GM21723 (cell line): ENCODE measurements at regions not wholly inside any gene's neighbourhood (a gene's known extent, or its start where the extent isn't known, plus 50 kb on each side); places are given as distances from the start of the nearest gene placed in this dataset.

ENCODE experiments used
- ATAC-seq: cut with Tn5 transposase; IDR thresholded peaks from one replicate; pipeline ENCODE4 v1.9.1; 2021; ENCODE audit warnings: mild to moderate bottlenecking, moderate library complexity; ENCODE audit not compliant: unreplicated experiment

DNA sequence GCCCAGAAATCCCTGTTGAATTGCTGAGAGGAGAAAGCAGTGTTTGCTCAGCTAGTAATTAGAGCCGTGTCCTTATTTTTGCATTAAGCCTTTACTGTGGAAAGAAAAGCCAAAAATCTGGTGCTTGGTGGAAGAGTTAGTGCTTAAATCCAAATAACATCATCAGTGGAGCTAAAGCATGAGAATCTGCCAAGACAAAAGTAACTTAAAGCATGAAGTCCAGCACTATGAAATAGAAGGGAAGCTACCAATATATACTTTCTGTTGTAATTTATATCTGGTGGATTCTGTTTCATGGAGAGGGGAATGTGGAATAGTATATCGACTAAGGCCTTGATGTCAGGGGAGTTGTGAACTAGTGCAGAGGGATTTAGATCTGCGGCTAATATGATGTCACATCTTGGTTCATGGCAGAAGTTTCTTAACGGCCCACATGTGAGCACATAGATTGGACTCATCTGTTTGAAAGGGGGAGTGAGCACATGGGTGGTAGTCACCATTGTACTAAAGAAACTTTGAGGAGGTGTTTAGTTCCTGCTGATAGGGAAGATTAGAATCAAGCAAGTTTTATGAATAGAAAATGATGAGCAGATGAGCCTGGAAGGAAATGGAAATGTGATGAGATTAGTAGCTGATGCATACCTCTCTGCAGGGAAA lies 224.4 kb upstream of the MTNR1B start:
- no peak for ATAC-seq

DNA sequence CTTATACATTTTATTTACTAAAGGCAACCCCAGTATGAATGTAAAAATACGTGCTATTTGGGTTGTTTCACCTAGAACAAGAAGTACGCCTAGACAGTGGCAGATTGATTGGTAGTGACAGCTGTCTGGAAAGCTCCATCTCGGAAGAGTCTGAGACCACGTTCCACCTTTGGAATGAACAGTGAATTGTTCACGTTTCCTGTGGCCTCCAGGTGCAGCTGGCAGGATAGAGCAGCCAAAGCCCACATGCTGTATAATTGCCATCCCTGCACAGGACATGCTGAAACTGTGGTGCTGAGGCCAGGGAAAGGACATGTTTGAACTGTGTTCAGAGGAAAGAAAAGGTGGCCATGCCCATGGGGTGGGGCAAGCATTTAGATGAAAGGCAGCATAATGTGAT lies 218.7 kb upstream of the MTNR1B start:
- no peak for ATAC-seq

DNA sequence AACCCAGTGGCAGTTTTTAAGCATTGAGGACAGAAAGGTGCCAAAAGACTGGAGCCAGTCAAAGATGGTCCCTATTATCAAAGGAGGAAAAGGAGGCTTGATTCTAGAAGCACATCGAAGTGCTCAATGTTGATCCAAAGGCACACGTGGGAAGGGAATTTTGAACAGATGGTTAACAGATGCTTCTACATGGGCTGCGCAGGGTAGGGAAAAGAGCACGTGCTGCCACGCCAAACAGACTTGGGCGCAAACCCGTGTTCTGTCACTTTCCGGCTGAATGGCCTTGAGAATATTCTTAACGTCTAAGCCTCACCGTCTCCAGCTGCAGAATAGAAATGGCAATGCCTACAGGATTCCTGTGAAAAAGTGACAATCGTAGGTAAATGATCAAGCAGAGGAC lies 217.9 kb upstream of the MTNR1B start:
- ATAC-seq, result no peak

DNA sequence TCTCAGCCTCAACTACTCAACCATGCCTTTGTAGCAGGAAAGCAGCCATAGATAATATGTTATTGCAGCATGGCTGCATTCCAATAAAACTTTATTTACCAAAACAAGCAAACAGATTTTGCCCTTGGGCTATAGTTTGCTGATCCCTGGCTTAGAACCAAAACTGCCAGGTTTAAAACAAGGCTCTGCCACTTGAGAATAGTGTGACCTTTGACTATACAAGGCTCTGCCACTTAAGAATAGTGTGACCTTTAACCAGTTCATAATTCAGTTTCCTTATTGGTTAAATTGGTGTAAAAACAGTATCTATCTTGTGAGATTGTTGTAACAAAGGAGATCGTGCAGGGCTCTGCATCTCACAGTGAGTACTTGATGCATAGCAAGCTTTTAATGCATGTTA lies 217.3 kb upstream of the MTNR1B start:
- ATAC-seq, result no peak

DNA sequence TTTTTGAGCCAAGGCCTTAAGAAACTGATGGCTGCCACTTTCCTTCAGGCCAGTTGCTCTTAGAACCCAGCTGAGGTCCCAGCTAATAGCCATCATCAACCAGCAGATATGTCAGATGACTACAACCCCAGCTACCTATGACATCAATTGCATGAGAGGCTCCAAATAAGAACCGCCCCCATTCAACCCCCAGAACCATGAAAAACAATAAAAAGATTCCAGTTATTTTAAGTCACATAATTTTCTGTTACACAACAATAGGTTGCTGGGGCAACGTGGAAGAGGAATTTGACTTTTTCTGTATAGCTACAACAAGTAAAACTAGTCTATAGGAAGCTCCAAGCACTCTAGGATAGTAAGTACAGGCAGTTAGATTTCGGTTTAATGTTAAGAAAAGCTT lies 216.3 kb upstream of the MTNR1B start:
- no peak for ATAC-seq

DNA sequence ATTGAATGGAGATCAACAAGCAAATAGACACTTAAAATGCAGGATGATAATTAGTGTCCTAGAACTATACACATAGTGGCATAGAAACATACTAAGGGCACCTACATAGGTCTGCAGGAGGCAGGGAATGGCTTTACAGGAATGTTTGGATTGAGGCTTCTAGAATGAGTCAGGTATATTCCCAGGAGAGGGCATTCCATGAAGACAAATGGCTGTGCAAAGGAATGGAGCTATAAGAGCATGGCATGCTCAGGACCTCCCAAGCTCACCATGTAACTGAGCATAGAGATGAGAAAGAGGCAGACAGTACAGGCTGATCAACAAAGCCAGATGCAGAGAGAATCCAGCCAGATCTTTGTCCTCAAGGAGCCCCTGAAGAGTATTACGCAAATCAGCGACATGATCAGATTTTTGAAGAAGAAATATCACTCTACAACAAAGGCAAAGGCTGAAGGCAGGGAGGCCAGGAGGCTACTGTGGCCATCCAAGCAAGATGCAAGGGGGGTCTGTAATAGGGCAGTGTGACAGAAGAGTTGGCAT lies 211.1 kb upstream of the MTNR1B start:
- no peak for ATAC-seq

DNA sequence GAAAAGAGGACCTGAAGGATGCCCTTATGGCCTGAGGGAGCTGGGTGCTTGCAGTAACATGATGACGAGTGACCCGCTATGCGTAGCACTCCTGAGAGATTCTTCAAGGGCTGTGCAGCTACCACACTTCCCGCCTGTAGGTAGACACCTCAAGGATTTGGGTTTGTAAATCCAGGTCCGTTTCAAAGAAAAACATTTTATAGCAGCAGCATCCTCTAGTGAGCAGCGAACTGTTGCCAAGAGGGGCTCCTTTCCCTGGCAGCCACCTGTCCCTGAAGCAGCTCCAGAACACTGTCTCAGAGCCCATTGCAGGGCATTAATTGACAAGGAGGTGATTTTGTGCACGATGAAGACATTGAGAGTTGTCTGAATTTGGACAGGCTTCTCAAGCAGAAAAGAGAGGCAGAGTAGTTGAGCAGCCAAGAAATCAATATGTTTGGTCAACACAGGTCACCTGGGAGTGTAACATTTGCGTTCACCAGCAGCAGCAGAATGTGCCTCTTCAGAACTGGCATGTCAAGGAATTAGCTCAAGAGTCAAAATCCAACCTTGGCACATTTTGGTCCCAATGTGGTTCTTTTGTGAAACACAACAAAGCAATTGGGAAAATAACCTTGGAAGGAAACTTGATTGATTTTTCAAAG lies 209.8 kb upstream of the MTNR1B start:
- ATAC-seq, result no peak

DNA sequence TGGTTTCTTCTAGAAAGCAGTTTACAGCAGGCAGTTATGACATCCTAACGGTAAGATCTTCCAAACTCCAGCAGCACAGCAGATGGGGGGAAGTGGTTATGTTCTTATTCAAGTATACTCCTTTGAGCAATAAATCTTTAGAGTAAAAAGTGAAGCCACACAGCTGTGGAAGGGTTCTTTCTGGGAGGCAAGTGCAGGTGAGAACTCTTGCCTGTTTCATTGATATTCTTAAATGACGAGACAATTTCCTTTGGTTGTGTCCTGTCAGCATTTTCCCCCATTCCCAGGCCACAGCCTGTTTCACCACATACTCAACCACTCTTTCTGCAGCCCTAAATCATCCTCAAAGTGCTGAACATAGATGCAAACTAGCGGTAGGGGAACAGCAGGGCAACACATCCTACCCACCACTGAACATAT lies 207.3 kb upstream of the MTNR1B start:
- no peak for ATAC-seq

DNA sequence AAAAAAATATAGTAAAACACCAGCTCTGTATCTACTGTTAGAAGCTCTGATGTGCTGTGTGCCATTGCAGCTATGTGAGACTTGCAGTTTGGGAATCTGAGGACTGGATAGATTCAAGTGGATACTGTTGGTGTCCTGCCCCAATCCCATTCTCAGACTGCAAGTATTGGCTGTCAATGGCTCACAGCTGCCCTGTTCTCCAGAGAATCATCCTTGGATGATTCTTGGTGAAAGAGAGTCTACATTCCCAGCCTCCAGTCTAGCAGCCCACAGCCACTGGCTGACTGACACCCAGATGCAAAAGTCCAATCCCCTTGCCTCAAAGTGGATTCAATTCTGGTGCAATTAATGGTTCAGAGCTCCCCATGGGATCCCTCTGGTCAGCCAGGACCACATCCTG lies 206.1 kb upstream of the MTNR1B start:
- ATAC-seq, result no peak

DNA sequence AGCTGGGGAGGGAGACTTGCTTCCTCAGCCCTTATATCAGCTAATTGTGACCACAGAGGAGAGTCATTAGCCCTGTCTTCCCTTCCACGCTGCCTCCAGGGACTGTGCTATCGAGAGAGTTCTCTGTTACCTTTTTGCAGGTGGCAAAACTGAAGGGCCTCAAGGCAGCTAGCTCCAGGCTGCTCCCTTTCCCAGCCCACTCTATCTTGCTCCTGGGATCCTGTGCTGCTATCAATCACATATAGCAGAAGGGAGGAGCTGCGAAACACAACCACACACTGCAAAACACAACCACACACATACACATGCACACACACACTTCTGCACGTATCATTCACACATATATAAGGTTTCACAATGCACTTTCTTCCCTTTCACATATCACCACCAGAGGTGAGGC lies 205.3 kb upstream of the MTNR1B start:
- ATAC-seq, result no peak

DNA sequence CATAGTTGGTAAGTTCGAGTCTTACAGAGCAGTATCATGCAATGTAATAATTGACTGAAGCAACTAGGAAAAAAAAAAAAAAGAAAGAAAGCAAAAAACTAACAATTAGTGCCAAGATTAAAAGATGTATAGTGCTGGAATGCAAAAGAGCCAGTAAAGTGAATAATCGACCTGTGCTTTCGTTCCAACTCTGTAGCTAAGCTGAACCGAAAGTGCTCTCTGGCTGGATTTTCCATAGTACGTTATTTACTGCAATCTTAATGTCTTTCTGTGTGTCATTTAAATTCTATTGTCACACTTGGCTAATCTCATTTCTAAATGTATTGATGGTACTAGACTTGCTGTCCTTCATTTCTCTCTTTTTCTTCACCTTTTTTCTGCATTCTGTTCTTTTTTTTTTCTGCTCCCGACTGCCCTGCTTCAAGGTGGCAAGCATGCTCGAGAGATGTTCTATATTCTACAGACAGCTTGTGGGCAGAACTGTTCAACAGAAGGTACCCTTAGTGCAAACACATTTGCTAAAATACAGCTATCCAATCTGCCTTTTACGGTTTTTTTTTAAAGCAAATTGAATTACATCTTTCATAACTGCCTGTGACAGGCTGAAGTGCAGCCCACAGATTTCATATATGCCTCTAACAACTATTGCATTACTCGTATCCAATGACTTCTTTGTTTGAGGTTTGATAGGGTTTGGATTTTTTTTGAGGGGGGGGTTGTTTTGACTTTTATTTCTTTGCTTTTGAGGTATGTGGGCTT lies 204.2 kb upstream of the MTNR1B start:
- ATAC-seq, result no peak

DNA sequence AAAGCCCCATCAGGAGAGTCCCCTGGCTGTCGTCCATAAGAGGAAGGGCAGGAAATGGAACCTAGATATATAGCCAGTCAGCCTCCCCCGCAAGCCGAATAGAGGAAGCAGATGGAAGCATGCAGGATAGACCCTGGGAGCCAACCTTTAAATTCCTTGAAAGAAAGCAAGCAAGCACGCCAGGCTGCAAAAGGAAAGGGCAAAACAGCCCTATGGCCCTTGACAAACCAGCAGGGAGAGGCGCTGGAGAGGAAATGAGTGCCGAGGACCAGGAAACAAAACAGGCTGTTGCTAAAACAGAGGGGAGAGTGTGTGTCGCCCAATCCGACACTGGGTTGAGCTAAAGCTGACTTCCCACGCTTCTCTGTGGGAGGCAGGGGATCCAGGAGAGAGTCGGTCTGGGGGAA lies 203.5 kb upstream of the MTNR1B start:
- ATAC-seq, result no peak

DNA sequence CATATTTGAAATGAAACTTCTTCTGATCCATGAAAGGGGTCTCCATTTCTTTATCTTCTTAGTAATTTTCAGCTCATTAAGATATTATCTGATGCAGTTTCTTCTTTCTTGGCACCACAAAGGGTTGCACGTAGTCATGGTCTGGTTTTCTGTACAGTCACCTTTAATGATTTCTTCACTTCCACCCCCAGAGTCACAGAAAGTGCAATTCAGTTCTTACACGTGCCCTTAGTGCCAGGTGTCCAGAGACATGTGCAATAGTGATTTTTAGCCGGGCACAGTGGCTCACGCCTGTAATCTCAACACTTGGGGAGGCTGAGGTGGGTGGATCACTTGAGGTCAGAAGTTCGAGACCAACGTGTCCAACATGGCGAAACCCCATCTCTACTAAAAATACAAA lies 202.8 kb upstream of the MTNR1B start:
- no peak for ATAC-seq

DNA sequence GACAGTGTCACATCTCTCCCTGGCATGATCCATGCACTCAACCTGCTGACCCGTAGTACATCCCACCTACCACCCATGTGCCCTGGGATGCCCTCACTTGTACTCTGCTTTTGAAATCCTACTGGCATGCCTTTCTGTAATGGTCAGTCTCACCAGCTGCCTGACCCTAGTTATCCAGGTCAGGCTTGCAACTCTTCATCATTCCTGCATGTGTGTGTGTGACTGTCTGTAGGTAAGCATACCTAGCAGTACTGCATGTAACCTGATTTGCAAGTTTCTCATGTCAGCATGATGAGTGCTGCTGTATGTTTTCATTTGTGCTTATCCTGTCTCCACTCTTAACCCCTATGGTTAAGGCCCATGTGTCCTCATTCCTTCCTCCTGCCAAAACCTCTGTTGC lies 202.0 kb upstream of the MTNR1B start:
- no peak for ATAC-seq

DNA sequence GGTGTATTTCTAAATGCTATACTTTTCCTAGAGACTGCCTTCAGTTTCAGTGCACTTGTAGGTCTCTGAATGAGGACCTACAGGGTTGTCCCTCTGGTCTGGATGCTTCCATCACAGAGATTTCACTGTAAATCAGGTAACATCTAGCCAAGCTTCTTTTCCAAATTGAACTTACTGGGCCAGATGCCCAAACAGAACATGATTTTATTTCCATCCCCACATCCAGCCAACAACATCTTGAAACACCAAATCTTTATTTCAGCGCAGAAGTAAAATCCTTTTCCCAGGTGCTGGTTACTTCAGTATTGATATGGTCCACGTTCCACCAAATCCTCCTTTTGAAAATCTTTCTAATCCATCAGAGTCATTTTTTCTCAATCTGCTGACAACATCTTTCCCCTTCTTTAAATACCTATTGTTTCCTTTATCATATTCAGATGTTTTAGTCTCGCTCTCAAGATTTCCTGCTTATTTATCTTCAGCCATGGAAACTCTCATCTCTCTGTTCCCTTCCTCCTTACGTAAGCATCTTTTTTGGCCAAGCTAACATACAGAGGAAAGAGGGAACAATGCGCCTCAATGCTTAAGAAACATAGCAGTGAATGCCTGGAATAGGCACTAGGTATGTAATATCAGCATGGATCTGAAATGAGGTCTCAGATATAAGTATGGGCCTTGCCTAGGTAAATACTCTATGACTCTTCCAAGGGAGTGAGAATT lies 201.2 kb upstream of the MTNR1B start:
- no peak for ATAC-seq

DNA sequence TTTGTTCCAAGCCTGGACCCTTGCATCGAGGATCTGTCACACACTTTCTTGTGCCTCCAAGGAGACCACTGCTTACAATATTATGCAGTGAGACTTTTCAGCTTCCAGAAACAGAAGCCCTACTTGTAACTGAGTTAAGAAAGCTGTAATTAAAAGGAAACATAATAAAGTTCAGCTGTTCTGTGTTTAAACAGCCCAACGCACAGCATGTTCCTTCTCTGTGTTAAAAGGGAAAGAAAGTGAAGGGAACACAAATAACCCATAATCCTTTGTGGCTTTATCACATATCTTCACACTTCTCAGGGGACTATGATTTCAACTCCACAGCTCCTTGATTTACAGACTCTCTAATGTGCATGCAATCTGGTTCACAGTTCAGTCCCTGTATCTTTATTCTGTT lies 200.3 kb upstream of the MTNR1B start:
- ATAC-seq, result no peak

DNA sequence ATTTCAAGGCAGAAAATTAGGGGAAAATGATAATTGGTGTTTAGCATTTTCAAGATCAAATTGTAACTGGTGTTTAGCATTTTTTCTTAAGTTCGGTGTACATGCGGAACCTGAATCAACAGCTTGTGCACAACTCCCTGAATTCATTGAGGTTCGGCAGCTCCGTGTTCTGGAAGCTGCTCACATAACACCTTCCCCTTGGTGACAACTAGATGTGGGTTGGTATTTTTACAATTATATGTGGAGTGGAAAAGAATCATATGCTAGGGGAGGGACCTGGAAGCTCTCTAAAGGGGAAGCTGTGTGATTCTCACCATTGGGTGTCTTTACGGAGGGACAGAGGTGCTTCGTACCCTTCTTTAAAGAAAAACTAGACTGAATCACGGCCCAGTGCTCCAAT lies 199.0 kb upstream of the MTNR1B start:
- no peak for ATAC-seq

DNA sequence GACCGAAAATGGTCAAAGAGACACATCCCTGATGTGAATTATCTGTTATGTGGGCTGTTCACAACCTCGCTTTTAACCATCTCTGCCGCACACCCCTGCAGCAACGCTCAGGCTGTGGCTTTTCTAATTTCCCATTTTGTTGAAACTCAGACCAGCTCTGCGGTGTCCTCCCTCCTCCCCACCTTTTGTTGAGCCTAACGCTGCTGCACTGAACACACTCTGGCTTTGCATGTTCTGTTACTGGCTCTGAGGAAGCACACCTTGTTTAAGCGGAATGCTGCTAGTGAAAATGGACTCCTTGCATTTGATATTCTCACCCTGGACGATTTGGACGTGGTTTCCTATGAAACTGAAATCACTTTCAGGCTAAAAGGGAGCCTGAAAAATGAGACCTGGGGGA lies 198.5 kb upstream of the MTNR1B start:
- ATAC-seq, result no peak

DNA sequence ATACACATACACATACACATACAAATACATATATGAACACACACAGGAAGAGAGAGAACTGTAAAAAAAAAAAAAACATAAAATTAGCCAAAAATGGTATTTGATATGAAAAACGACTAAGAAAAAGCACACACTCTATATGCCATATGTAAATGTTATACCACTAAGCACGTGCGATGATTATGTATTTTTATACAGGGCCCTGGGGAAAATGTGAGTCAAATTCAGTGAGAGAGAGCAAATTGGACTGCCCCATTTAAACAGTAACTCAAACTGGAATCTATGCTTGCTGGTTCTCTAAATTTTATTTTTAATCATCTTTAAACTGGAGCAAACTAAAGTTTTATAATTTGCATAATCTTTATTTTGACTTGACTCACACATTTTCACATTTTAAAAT lies 197.8 kb upstream of the MTNR1B start:
- no peak for ATAC-seq

DNA sequence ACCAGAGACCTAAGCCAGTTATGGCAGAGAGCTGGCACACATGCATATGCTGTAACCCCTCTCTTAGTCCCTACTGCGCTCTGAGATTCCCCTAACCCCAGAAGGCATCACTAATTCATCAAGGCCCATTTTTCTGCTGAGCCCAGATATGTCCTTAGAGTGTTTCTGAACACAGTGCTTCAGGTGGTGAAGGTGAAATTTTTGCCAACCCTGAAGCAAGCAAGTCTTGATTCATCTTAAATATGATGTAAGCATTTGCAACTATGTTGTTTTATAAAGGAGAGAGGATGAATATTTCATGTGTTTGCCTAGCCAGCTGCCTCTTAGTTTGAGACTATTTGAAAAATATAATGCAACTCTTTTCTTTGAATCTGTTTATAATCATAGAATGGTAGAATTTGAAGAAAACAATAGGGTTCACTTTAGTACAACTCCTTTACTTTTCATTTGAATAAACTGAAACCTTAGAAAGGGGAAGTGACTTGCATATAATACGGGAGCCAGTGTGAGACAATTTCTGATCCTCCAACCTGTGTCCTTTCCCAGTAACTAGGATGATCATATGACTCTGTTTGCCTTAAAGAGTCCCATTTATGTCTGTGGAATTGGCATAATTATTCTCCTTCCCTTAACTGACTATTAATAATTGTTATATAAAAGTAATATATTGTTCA lies 194.3 kb upstream of the MTNR1B start:
- peak; percentile 73 for ATAC-seq

DNA sequence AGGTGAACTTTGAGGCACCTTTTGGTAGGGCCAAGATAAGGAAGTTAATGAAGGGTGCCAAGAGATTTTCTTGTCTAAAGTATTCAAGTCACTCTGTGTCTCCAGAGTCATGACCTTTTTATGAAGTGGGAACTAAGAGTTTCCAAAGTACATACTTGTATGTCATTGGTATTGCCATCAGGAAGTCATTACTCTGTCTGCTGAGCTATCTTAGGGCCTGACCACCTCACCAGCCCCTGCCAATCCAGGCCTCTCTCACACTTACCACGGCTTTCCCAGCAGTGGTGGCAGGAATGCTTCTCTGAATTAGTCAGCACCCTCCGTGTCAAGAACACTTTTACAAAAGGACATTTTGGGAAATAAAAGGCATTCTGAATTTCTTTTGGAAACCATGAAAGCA lies 192.8 kb upstream of the MTNR1B start:
- no peak for ATAC-seq
